ENCODE measurements at regions not wholly inside any gene's neighbourhood (a gene's known extent, or its start where the extent isn't known, plus 50 kb on each side); places are given as distances from the start of the nearest gene placed in this dataset.
"Not testable (repeated sequence)": the region's sequence is repeated elsewhere in the genome, so short reads cannot be mapped to it uniquely, and the experiment has no call there.

GRCh38 chr5:13335026-13335425 lies 609.5 kb downstream of the DNAH5 start:
- not testable (repeated sequence) for H3K9me3 ChIP-seq (ENCODE audit: control insufficient read depth in 2 of 2, low read length in 2 of 2); DNase-seq; H3K4me1 ChIP-seq (ENCODE audit: control insufficient read depth, insufficient read depth, low read length, poor library complexity, severe bottlenecking); H3K27ac Mint-ChIP-seq; H3K36me3 Mint-ChIP-seq; H3K4me3 ChIP-seq (ENCODE audit: low read depth, low read length); H3K27me3 Mint-ChIP-seq; ATAC-seq (ENCODE audit: low read depth in 2 of 2); H3K4me1 Mint-ChIP-seq; H3K4me3 Mint-ChIP-seq; H3K36me3 ChIP-seq (ENCODE audit: control insufficient read depth, insufficient read depth, low read length); H3K27me3 ChIP-seq (ENCODE audit: control insufficient read depth, insufficient read depth, low read length); H3K27ac ChIP-seq (ENCODE audit: insufficient read depth, low read length, poor library complexity, severe bottlenecking)
- peaks cover 0 to 28% (median 11%) of the 10 kb centered on the region in 7 donors for H3K9me3 Mint-ChIP-seq

GRCh38 chr5:13331585-13331984 lies 612.9 kb downstream of the DNAH5 start:
- H3K4me1 Mint-ChIP-seq: no peaks in the 10 kb centered on the region

GRCh38 chr5:13328316-13328715 lies 616.2 kb downstream of the DNAH5 start:
- Histone ChIP-seq H3K36me3 (ENCODE audit: control insufficient read depth, insufficient read depth, low read length) (no peaks in the 10 kb centered on the region), H3K27ac (ENCODE audit: insufficient read depth, low read length, poor library complexity, severe bottlenecking) (no peak overlapping the region), H3K4me1 (ENCODE audit: control insufficient read depth, insufficient read depth, low read length, poor library complexity, severe bottlenecking) (no peaks in the 10 kb centered on the region), H3K27me3 (ENCODE audit: control insufficient read depth, insufficient read depth, low read length) (no peaks in the 10 kb centered on the region), H3K9me3 (ENCODE audit: control insufficient read depth in 2 of 2, low read length in 2 of 2) (no peaks in the 10 kb centered on the region), H3K4me3 (ENCODE audit: low read depth, low read length) (no peak overlapping the region)
- H3K27ac Mint-ChIP-seq: no peak overlapping the region
- no peaks in the 10 kb centered on the region for H3K4me1 Mint-ChIP-seq
- H3K4me3 Mint-ChIP-seq: no peak overlapping the region
- H3K36me3 Mint-ChIP-seq: no peaks in the 10 kb centered on the region
- ATAC-seq (ENCODE audit: low read depth in 2 of 2): no peak
- no peaks in the 10 kb centered on the region for H3K27me3 Mint-ChIP-seq
- DNase-seq: no peak
- peaks cover 1 to 26% (median 7%) of the 10 kb centered on the region in 7 donors for H3K9me3 Mint-ChIP-seq

More at GRCh38 chr5:13331585-13331984, 612.9 kb downstream of the DNAH5 start:
- no peak overlapping the region for H3K27ac Mint-ChIP-seq
- peak in 1 of 2 donors; percentile 16 for ATAC-seq (ENCODE audit: low read depth in 2 of 2)
- DNase-seq: no peak
- H3K9me3 Mint-ChIP-seq: peaks cover 1 to 29% (median 5%) of the 10 kb centered on the region in 7 donors
- Histone ChIP-seq H3K4me1 (ENCODE audit: control insufficient read depth, insufficient read depth, low read length, poor library complexity, severe bottlenecking) (no peaks in the 10 kb centered on the region), H3K4me3 (ENCODE audit: low read depth, low read length) (no peak overlapping the region), H3K27me3 (ENCODE audit: control insufficient read depth, insufficient read depth, low read length) (no peaks in the 10 kb centered on the region), H3K36me3 (ENCODE audit: control insufficient read depth, insufficient read depth, low read length) (no peaks in the 10 kb centered on the region), H3K27ac (ENCODE audit: insufficient read depth, low read length, poor library complexity, severe bottlenecking) (no peak overlapping the region), H3K9me3 (ENCODE audit: control insufficient read depth in 2 of 2, low read length in 2 of 2) (no peaks in the 10 kb centered on the region)
- no peaks in the 10 kb centered on the region for H3K36me3 Mint-ChIP-seq
- no peak overlapping the region for H3K4me3 Mint-ChIP-seq
- H3K27me3 Mint-ChIP-seq: no peaks in the 10 kb centered on the region

GRCh38 chr5:13325765-13326164 lies 618.7 kb downstream of the DNAH5 start:
- Mint-ChIP-seq H3K4me3 (no peak overlapping the region), H3K27ac (no peak overlapping the region), H3K4me1 (no peaks in the 10 kb centered on the region), H3K9me3 (peaks cover 1 to 20% (median 5%) of the 10 kb centered on the region in 7 donors), H3K27me3 (no peaks in the 10 kb centered on the region), H3K36me3 (no peaks in the 10 kb centered on the region)
- ATAC-seq (ENCODE audit: low read depth in 2 of 2) (no peak), DNase-seq (no peak)
- H3K9me3 ChIP-seq (ENCODE audit: control insufficient read depth in 2 of 2, low read length in 2 of 2): no peaks in the 10 kb centered on the region
- no peak overlapping the region for H3K27ac ChIP-seq (ENCODE audit: insufficient read depth, low read length, poor library complexity, severe bottlenecking)
- no peaks in the 10 kb centered on the region for H3K4me1 ChIP-seq (ENCODE audit: control insufficient read depth, insufficient read depth, low read length, poor library complexity, severe bottlenecking)
- no peaks in the 10 kb centered on the region for H3K36me3 ChIP-seq (ENCODE audit: control insufficient read depth, insufficient read depth, low read length)
- no peaks in the 10 kb centered on the region for H3K27me3 ChIP-seq (ENCODE audit: control insufficient read depth, insufficient read depth, low read length)
- no peak overlapping the region for H3K4me3 ChIP-seq (ENCODE audit: low read depth, low read length)

GRCh38 chr5:13322769-13323168 lies 621.7 kb downstream of the DNAH5 start:
- H3K27ac ChIP-seq (ENCODE audit: insufficient read depth, low read length, poor library complexity, severe bottlenecking): no peak overlapping the region
- Mint-ChIP-seq H3K9me3 (peaks cover 0 to 23% (median 11%) of the 10 kb centered on the region in 7 donors), H3K36me3 (no peaks in the 10 kb centered on the region), H3K27me3 (no peaks in the 10 kb centered on the region), H3K4me3 (no peak overlapping the region), H3K4me1 (no peaks in the 10 kb centered on the region), H3K27ac (no peak overlapping the region)
- H3K4me1 ChIP-seq (ENCODE audit: control insufficient read depth, insufficient read depth, low read length, poor library complexity, severe bottlenecking): no peaks in the 10 kb centered on the region
- DNase-seq (no peak), ATAC-seq (ENCODE audit: low read depth in 2 of 2) (no peak)
- no peaks in the 10 kb centered on the region for H3K27me3 ChIP-seq (ENCODE audit: control insufficient read depth, insufficient read depth, low read length)
- H3K36me3 ChIP-seq (ENCODE audit: control insufficient read depth, insufficient read depth, low read length): no peaks in the 10 kb centered on the region
- H3K9me3 ChIP-seq (ENCODE audit: control insufficient read depth in 2 of 2, low read length in 2 of 2): no peaks in the 10 kb centered on the region
- H3K4me3 ChIP-seq (ENCODE audit: low read depth, low read length): no peak overlapping the region

- no peaks in the 10 kb centered on the region for H3K36me3 Mint-ChIP-seq
- H3K27me3 Mint-ChIP-seq: no peaks in the 10 kb centered on the region
- H3K4me1 Mint-ChIP-seq: no peaks in the 10 kb centered on the region
Observed at GRCh38 chr5:13317654-13318053, 626.8 kb downstream of the DNAH5 start.

GRCh38 chr5:13316176-13316575 lies 628.3 kb downstream of the DNAH5 start:
- Mint-ChIP-seq H3K4me1 (no peaks in the 10 kb centered on the region), H3K9me3 (peaks cover 5 to 36% (median 15%) of the 10 kb centered on the region in 7 donors), H3K27me3 (no peaks in the 10 kb centered on the region), H3K4me3 (peak overlapping the region in 1 of 4 donors; percentile 44), H3K27ac (no peak overlapping the region), H3K36me3 (no peaks in the 10 kb centered on the region)
- Histone ChIP-seq H3K4me3 (ENCODE audit: low read depth, low read length) (no peak overlapping the region), H3K36me3 (ENCODE audit: control insufficient read depth, insufficient read depth, low read length) (no peaks in the 10 kb centered on the region), H3K4me1 (ENCODE audit: control insufficient read depth, insufficient read depth, low read length, poor library complexity, severe bottlenecking) (no peaks in the 10 kb centered on the region), H3K9me3 (ENCODE audit: control insufficient read depth in 2 of 2, low read length in 2 of 2) (peaks cover 0 to 6% of the 10 kb centered on the region in 2 experiments), H3K27me3 (ENCODE audit: control insufficient read depth, insufficient read depth, low read length) (no peaks in the 10 kb centered on the region), H3K27ac (ENCODE audit: insufficient read depth, low read length, poor library complexity, severe bottlenecking) (no peak overlapping the region)
- DNase-seq (no peak), ATAC-seq (ENCODE audit: low read depth in 2 of 2) (no peak)

More at GRCh38 chr5:13317654-13318053, 626.8 kb downstream of the DNAH5 start:
- H3K9me3 Mint-ChIP-seq: peaks cover 5 to 39% (median 16%) of the 10 kb centered on the region in 7 donors
- H3K36me3 ChIP-seq (ENCODE audit: control insufficient read depth, insufficient read depth, low read length): no peaks in the 10 kb centered on the region
- H3K4me3 ChIP-seq (ENCODE audit: low read depth, low read length): no peak overlapping the region
- H3K27ac ChIP-seq (ENCODE audit: insufficient read depth, low read length, poor library complexity, severe bottlenecking): no peak overlapping the region
- ATAC-seq (ENCODE audit: low read depth in 2 of 2) (no peak), DNase-seq (no peak)
- no peak overlapping the region for H3K4me3 Mint-ChIP-seq
- H3K4me1 ChIP-seq (ENCODE audit: control insufficient read depth, insufficient read depth, low read length, poor library complexity, severe bottlenecking): no peaks in the 10 kb centered on the region
- no peak overlapping the region for H3K27ac Mint-ChIP-seq
- no peaks in the 10 kb centered on the region for H3K27me3 ChIP-seq (ENCODE audit: control insufficient read depth, insufficient read depth, low read length)
- H3K9me3 ChIP-seq (ENCODE audit: control insufficient read depth in 2 of 2, low read length in 2 of 2): peaks cover 0 to 5% of the 10 kb centered on the region in 2 experiments

GRCh38 chr5:13307480-13307879 lies 637.0 kb downstream of the DNAH5 start:
- Mint-ChIP-seq H3K27ac (no peak overlapping the region), H3K4me1 (no peaks in the 10 kb centered on the region), H3K36me3 (no peaks in the 10 kb centered on the region), H3K9me3 (peaks cover 4 to 21% (median 8%) of the 10 kb centered on the region in 7 donors), H3K4me3 (no peak overlapping the region), H3K27me3 (no peaks in the 10 kb centered on the region)
- Histone ChIP-seq H3K4me3 (ENCODE audit: low read depth, low read length) (no peak overlapping the region), H3K36me3 (ENCODE audit: control insufficient read depth, insufficient read depth, low read length) (no peaks in the 10 kb centered on the region), H3K9me3 (ENCODE audit: control insufficient read depth in 2 of 2, low read length in 2 of 2) (peaks cover 0 to 4% of the 10 kb centered on the region in 2 experiments), H3K4me1 (ENCODE audit: control insufficient read depth, insufficient read depth, low read length, poor library complexity, severe bottlenecking) (no peaks in the 10 kb centered on the region), H3K27me3 (ENCODE audit: control insufficient read depth, insufficient read depth, low read length) (no peaks in the 10 kb centered on the region), H3K27ac (ENCODE audit: insufficient read depth, low read length, poor library complexity, severe bottlenecking) (no peak overlapping the region)
- DNase-seq (no peak), ATAC-seq (ENCODE audit: low read depth in 2 of 2) (no peak)
